ENCODE measurements at regions not wholly inside any gene's neighbourhood (a gene's known extent, or its start where the extent isn't known, plus 50 kb on each side); places are given as distances from the start of the nearest gene placed in this dataset.

DNA sequence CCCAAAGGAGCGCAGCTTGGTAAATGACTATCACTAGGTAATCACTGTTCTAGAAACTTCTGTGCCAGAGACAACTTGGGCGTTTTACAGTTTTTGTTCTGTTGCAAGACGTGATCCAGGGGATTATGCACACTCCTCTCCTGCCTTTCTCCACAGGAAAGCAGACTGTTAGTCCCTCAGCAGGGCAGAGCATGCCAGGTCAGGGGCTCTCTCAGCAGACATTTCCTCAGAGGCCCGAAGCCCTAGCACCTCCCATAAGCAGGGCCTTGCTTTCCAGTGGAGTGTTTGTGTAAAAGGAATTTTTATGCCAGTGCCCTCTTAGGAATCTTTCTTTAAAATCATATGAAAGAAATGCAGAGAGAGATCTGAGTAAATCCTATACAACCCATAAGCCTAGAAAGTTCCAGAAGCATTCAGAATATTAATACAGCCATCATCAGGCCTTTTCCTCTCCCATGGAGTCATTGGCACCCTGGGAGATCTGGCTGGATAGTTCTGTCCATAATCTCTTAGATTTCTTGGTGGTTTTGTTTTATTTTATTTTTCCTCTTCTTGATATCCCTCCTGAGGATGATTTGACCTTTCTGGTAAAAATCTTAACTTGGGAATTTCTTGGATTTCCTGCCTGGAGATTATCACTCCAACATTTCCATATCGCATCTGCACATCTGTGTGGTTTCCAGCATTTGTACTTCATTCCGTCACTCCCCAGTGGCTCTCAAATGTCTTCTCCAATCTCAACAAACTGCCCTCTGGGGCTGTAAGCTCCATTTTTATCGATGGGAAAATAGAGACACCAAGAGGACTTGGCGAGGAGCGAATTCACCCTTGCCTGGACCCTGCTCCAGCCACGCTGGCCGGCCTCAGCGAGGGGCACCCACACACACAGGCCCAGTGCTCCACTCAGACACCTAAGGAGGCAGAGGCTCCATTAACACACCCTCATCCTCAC is 116.1 kb downstream of the PSMG1 start:
- no peak for DNase-seq
- Histone ChIP-seq H3K18ac (ENCODE audit: low read depth, low read length) (peak overlapping the region; percentile 48; the same call in 1 of the 2 replicates), H2BK15ac (ENCODE audit: low read depth, low read length) (peak overlapping the region; percentile 33; the same call in 1 of the 3 replicates), H3K27ac (ENCODE audit: insufficient read depth, low read length) (peak overlapping the region; percentile 16; the same call in 1 of the 2 replicates), H3K9me3 (ENCODE audit: control insufficient read depth, insufficient read depth, low read length) (peaks cover 8% of the 10 kb centered on the region), H4K91ac (ENCODE audit: insufficient read depth, low read depth, low read length) (peak overlapping the region; percentile 29), H2BK120ac (ENCODE audit: low read depth, low read length) (peak overlapping the region; percentile 73), H3K36me3 (ENCODE audit: control insufficient read depth, insufficient read depth, low read length) (no peaks in the 10 kb centered on the region), H3K79me1 (ENCODE audit: low read depth in 1 of 2, low read length in 2 of 2) (no peaks in the 10 kb centered on the region), H3K23ac (ENCODE audit: low read depth, low read length) (no peak overlapping the region), H2BK20ac (ENCODE audit: low read depth, low read length) (peak overlapping the region; percentile 80), H3K4me3 (ENCODE audit: insufficient read depth, low read depth, low read length) (no peak overlapping the region), H3K9me1 (ENCODE audit: insufficient read depth, low read length) (peaks cover 2% of the 10 kb centered on the region), H3K27me3 (ENCODE audit: control insufficient read depth, insufficient read depth, low read length) (no peaks in the 10 kb centered on the region), H4K8ac (ENCODE audit: low read depth in 2 of 2, low read length in 2 of 2) (peak overlapping the region in 1 of 2 experiments; percentile 50; a peak in 1 of 4 replicates), H3K4me1 (ENCODE audit: control insufficient read depth, insufficient read depth, low read length) (peaks cover 10% of the 10 kb centered on the region), H4K20me1 (ENCODE audit: insufficient read depth, low read length) (no peaks in the 10 kb centered on the region), H2BK5ac (ENCODE audit: low read depth, low read length, poor library complexity, severe bottlenecking) (no peak overlapping the region), H4K5ac (ENCODE audit: low read depth, low read length) (peak overlapping the region; percentile 55), H2AFZ (replicated peaks; ENCODE audit: low read length, poor library complexity) (no peak overlapping the region), H3K56ac (ENCODE audit: extremely low read depth, insufficient read depth, low read length) (no peak overlapping the region), H2AK5ac (ENCODE audit: low read depth, low read length) (peak overlapping the region; percentile 47), H3K14ac (replicated peaks; ENCODE audit: low read depth, low read length) (peak overlapping the region; percentile 61), H3K4ac (ENCODE audit: low read depth, low read length) (peak overlapping the region; percentile 53), H2AK9ac (replicated peaks; ENCODE audit: low read depth, low read length, poor library complexity) (no peak overlapping the region), H3K9ac (ENCODE audit: low read depth, low read length) (peak overlapping the region; percentile 15; the same call in 1 of the 2 replicates), H3K4me2 (ENCODE audit: low read depth, low read length) (no peak overlapping the region)
- in situ Hi-C loops (cut with MboI; ENCODE audit: low sequenced_read_pairs) (no loop called here), intact Hi-C loops (cut with micrococcal nuclease) (loop anchor here (10.0 kb wide), 1 partner anchor 548 kb away; the partner anchor contains the start of gene B3GALT5), dilution Hi-C loops (cut with HindIII; ENCODE audit: low sequenced_read_pairs, unreplicated experiment) (no loop called here)
- BruUV-seq (replicated peaks) = no TSS peak
- CTCF ChIA-PET = no interaction called here
- POLR2A ChIA-PET (ENCODE audit: unreplicated experiment) = no interaction called here
- 80% methylated on average over 2 of the region's 12 CpGs; no CpG with 5 or more reads in 1 of the 2 experiments for WGBS, 2 experiments (ENCODE audit: extremely low coverage in 2 of 2, insufficient read length in 1 of 2)
- TF ChIP-seq FOS (IDR thresholded peaks at IDR 0.05; ENCODE audit: low read depth, low read length) (no peak), SMC3 (IDR thresholded peaks at IDR 0.05; ENCODE audit: low read depth, low read length) (no peak), RCOR1 (IDR thresholded peaks at IDR 0.05; ENCODE audit: insufficient replicate concordance, low read length) (no peak), CEBPB (IDR thresholded peaks at IDR 0.05; ENCODE audit: low read depth, low read length) (no peak), NFE2L2 (IDR thresholded peaks at IDR 0.05; ENCODE audit: low read depth, low read length) (no peak), POLR2A (IDR thresholded peaks at IDR 0.05; ENCODE audit: low read depth, low read length) (no peak), MAZ (IDR thresholded peaks at IDR 0.05; ENCODE audit: borderline replicate concordance, low read depth, low read length) (no peak), RFX5 (IDR thresholded peaks at IDR 0.05; ENCODE audit: low read depth, low read length) (no peak), BHLHE40 (IDR thresholded peaks at IDR 0.05; ENCODE audit: low read depth, low read length) (no peak)
- TF ChIP-seq, protein P1, sequence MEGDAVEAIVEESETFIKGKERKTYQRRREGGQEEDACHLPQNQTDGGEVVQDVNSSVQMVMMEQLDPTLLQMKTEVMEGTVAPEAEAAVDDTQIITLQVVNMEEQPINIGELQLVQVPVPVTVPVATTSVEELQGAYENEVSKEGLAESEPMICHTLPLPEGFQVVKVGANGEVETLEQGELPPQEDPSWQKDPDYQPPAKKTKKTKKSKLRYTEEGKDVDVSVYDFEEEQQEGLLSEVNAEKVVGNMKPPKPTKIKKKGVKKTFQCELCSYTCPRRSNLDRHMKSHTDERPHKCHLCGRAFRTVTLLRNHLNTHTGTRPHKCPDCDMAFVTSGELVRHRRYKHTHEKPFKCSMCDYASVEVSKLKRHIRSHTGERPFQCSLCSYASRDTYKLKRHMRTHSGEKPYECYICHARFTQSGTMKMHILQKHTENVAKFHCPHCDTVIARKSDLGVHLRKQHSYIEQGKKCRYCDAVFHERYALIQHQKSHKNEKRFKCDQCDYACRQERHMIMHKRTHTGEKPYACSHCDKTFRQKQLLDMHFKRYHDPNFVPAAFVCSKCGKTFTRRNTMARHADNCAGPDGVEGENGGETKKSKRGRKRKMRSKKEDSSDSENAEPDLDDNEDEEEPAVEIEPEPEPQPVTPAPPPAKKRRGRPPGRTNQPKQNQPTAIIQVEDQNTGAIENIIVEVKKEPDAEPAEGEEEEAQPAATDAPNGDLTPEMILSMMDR (conservative IDR thresholded peaks at IDR 0.05; ENCODE audit: low read depth, low read length) = no peak
- TF ChIP-seq, protein P2, sequence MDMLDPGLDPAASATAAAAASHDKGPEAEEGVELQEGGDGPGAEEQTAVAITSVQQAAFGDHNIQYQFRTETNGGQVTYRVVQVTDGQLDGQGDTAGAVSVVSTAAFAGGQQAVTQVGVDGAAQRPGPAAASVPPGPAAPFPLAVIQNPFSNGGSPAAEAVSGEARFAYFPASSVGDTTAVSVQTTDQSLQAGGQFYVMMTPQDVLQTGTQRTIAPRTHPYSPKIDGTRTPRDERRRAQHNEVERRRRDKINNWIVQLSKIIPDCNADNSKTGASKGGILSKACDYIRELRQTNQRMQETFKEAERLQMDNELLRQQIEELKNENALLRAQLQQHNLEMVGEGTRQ (IDR thresholded peaks at IDR 0.05; ENCODE audit: low read depth, low read length) = no peak
- TF ChIP-seq, protein P3, sequence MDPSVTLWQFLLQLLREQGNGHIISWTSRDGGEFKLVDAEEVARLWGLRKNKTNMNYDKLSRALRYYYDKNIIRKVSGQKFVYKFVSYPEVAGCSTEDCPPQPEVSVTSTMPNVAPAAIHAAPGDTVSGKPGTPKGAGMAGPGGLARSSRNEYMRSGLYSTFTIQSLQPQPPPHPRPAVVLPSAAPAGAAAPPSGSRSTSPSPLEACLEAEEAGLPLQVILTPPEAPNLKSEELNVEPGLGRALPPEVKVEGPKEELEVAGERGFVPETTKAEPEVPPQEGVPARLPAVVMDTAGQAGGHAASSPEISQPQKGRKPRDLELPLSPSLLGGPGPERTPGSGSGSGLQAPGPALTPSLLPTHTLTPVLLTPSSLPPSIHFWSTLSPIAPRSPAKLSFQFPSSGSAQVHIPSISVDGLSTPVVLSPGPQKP (IDR thresholded peaks at IDR 0.05; ENCODE audit: borderline replicate concordance, low read depth, low read length) = no peak
- peak; percentile 43; the same call in 1 of the 2 replicates for ATAC-seq (ENCODE audit: low read depth)
